ENCODE measurements at regions not wholly inside any gene's neighbourhood (a gene's known extent, or its start where the extent isn't known, plus 50 kb on each side); places are given as distances from the start of the nearest gene placed in this dataset.

- no peak for DNase-seq
Measured at GRCh38 chr18:75785834-75786233, 358.3 kb upstream of the SMIM21 start.

- DNase-seq = peak; percentile 19
Measured at GRCh38 chr18:75785206-75785605, 357.7 kb upstream of the SMIM21 start.

- DNase-seq = peak; percentile 88
Measured at GRCh38 chr18:75784390-75784789, 356.9 kb upstream of the SMIM21 start.

- peak; percentile 88 for DNase-seq
Measured at GRCh38 chr18:75783566-75784281, 356.2 kb upstream of the SMIM21 start.

GRCh38 chr18:75782826-75783225, 355.3 kb upstream of the SMIM21 start:
- DNase-seq = no peak

- no peak for DNase-seq
Measured at GRCh38 chr18:75782204-75782603, 354.7 kb upstream of the SMIM21 start.

- DNase-seq = no peak
Measured at GRCh38 chr18:75779910-75780309, 352.4 kb upstream of the SMIM21 start.

GRCh38 chr18:75779450-75779849, 351.9 kb upstream of the SMIM21 start:
- no peak for DNase-seq

GRCh38 chr18:75777630-75778029, 350.1 kb upstream of the SMIM21 start:
- no peak for DNase-seq

GRCh38 chr18:75775121-75775520, 347.6 kb upstream of the SMIM21 start:
- no peak for DNase-seq

- no peak for DNase-seq
Measured at GRCh38 chr18:75773618-75774017, 346.1 kb upstream of the SMIM21 start.

GRCh38 chr18:75762758-75763157, 335.3 kb upstream of the SMIM21 start:
- no peak for DNase-seq

GRCh38 chr18:75760208-75760607, 332.7 kb upstream of the SMIM21 start:
- DNase-seq = no peak

GRCh38 chr18:75757951-75758350, 330.4 kb upstream of the SMIM21 start:
- no peak for DNase-seq

- no peak for DNase-seq
Measured at GRCh38 chr18:75754433-75754832, 326.9 kb upstream of the SMIM21 start.

- DNase-seq = no peak
Measured at GRCh38 chr18:75753753-75754152, 326.2 kb upstream of the SMIM21 start.

GRCh38 chr18:75752740-75753263, 325.3 kb upstream of the SMIM21 start:
- DNase-seq = peak; percentile 28

GRCh38 chr18:75745147-75745546, 317.6 kb upstream of the SMIM21 start:
- no peak for DNase-seq

- no peak for DNase-seq
Measured at GRCh38 chr18:75742516-75742915, 315.0 kb upstream of the SMIM21 start.

- DNase-seq = no peak
Measured at GRCh38 chr18:75739682-75740081, 312.2 kb upstream of the SMIM21 start.

GRCh38 chr18:75735291-75735690, 307.8 kb upstream of the SMIM21 start:
- DNase-seq = no peak

GRCh38 chr18:75730249-75730648, 302.7 kb upstream of the SMIM21 start:
- DNase-seq = no peak

GRCh38 chr18:75728621-75729020, 301.1 kb upstream of the SMIM21 start:
- DNase-seq = no peak

- peak; percentile 73 for DNase-seq
Measured at GRCh38 chr18:75727456-75727855, 300.0 kb upstream of the SMIM21 start.
